HG03520 (cell line): ENCODE measurements at regions not wholly inside any gene's neighbourhood (a gene's known extent, or its start where the extent isn't known, plus 50 kb on each side); places are given as distances from the start of the nearest gene placed in this dataset.
"Not testable (repeated sequence)": the region's sequence is repeated elsewhere in the genome, so short reads cannot be mapped to it uniquely, and the experiment has no call there.

ENCODE experiments used
- ATAC-seq: cut with Tn5 transposase; IDR thresholded peaks from one replicate; pipeline ENCODE4 v1.9.1; 2021; ENCODE audit warnings: mild to moderate bottlenecking, moderate library complexity; ENCODE audit not compliant: unreplicated experiment

DNA sequence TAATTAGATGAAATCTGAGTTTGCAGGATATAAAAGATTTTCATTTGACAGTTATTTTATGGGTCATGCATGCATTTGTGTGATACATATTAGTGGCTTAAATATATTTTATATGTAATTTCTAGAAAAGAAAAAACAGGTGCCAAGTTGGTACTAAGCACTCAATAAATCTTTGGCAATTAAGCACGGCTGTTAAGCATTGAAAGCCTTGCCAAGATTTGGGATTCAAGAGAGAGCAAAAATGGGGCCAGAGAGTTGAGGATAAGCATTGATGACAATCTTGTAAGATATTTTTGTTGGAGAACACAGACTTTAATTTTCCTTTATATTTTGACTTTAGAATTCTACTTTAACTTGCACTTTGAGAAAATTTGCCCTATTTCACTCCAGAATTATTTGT, 249.8 kb upstream of the MAD2L1 start:
- ATAC-seq: no peak

DNA sequence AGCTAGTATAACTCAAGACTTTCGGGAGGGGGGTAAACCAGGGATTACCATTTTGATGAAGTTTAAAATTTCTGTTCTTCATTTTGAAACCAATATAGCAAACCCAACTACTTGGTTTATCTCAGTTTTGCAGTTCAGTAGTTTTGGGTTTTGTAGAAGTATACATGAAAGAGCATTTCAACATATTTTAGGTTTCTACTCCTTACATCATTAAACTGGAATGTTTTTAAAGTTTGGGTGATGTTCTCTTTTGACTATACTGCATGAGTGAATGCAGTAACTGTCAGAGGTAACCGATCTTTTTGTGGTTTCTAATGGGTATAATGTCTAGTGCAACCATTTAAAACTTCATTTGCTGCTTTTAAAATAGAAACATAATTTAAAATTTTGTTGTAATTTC, 248.3 kb upstream of the MAD2L1 start:
- no peak for ATAC-seq

- no peak for ATAC-seq
Measured at GRCh38 chr4:120304801-120305200, 238.2 kb upstream of the MAD2L1 start.

GRCh38 chr4:120299631-120300030, 233.0 kb upstream of the MAD2L1 start:
- ATAC-seq: no peak

DNA sequence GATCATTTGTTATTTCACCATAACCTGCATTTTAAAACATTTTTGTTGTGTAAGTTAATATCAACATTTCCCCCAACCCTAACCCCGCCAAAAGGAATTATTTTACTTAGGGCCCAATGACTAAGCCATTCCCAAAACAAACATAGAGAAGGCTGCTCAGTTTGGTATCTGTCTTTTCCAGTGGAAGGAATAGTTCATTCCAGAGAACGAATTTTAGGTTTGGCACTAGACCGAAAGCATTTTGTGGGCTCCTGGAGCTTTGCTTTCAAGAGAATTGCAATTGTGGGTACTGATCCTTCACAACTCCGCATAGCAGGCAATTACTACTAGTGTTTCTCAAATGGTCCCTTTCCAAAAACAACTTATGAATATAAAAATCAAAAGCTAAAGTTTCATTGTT, 226.7 kb upstream of the MAD2L1 start:
- no peak for ATAC-seq

GRCh38 chr4:120291541-120291940, 224.9 kb upstream of the MAD2L1 start:
- ATAC-seq: no peak

- ATAC-seq: no peak
Measured at GRCh38 chr4:120290553-120290952, 223.9 kb upstream of the MAD2L1 start.

GRCh38 chr4:120286813-120287212, 220.2 kb upstream of the MAD2L1 start:
- no peak for ATAC-seq

GRCh38 chr4:120281581-120281980, 214.9 kb upstream of the MAD2L1 start:
- ATAC-seq: no peak

GRCh38 chr4:120277391-120277790, 210.7 kb upstream of the MAD2L1 start:
- no peak for ATAC-seq

GRCh38 chr4:120266602-120267001, 200.0 kb upstream of the MAD2L1 start:
- ATAC-seq: no peak

GRCh38 chr4:120263618-120264017, 197.0 kb upstream of the MAD2L1 start:
- ATAC-seq: no peak

- no peak for ATAC-seq
Measured at GRCh38 chr4:120261117-120261516, 194.5 kb upstream of the MAD2L1 start.

GRCh38 chr4:120256112-120256775, 189.6 kb upstream of the MAD2L1 start:
- ATAC-seq: not testable (repeated sequence)

DNA sequence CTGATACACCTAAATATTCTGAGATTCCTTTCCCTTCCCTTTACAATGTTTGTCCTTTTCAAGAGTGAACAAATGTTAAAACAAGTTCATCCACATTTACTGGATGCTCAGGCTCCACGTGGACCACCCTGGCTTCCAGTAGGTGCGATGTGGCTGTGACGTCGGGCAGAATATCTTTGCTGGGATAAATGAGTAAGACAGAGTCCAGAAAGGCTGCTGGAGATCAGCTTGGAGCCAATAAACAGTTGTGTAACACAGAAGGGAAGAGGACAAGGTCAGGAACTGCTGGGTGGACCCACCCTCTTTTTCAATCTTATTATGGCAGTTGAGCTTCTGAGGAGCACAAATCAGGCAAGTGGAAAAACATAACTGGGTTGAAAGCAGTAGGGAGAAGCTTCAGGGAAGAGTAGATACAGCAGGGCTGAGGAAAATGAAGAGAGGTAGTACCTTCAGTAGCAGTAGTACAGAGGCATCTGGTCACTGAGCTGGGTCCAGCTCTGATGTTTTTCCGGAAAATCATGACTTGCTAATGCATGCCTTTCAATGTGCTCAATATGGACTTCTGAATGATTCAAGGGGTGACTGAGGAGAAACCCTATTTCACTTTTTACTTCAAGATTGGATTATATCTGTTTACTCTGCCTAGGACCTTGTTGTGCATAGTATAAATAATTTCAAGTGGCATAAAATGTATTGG, 171.8 kb upstream of the MAD2L1 start:
- ATAC-seq: no peak

DNA sequence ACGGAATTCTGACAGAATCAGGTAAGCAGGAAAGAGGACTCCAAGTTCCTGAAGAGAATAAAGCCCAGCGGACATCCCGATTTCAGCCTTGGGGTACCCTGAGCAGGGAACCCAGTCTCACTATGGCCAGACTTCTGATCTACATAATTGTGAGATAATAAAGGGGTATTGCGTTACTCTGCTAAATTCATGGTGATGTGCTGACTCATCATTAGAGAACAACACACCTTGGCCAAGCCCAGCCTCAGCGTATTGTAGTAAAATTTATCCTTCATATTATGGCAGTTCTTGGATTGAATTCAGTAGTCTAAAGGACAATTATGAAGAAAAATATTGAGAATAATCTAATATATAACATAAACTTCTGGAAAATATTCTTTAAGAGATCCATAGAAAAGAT, 170.2 kb upstream of the MAD2L1 start:
- ATAC-seq: no peak

- no peak for ATAC-seq
Measured at GRCh38 chr4:120232050-120232449, 165.4 kb upstream of the MAD2L1 start.

DNA sequence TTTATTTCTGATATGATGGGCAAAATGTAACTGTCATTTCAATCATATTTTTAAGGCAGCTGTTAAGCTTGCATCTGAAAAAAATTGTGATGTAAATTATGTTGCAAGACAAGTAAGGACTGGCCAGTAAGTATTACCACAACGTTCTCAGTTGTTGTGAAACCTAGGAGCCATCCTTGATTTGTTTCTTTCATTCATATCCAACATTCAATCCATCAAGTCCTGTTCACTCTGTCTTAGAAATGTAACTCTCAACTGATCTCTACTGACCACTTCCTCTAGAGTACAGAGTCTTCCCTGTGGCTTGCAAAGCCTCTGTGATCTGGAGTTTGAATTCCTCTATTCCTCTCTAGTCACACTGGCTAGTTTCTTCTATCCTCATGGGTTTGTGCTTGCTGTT, 161.4 kb upstream of the MAD2L1 start:
- no peak for ATAC-seq

DNA sequence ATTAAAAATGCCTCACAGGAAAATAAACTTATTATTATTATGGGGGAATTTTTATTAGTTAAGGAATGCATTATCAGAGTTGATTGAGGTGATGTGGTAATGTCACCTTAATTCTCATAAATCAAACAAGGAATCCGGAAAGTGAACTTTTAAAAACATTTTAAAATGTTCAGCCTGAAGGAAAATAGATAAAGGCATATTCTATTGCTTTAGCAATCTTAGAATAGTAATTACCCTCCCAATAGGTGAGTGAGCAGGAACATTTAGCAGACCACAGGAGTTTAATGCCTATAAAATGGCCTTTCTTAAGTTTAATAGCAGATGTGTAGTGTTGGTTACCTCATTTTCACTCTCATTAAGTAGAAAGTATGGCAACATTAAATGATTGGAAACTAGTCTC, 160.9 kb upstream of the MAD2L1 start:
- ATAC-seq: no peak

- no peak for ATAC-seq
Measured at GRCh38 chr4:120225527-120225926, 158.9 kb upstream of the MAD2L1 start.

GRCh38 chr4:120218981-120219380, 152.3 kb upstream of the MAD2L1 start:
- ATAC-seq: no peak

- ATAC-seq: no peak
Measured at GRCh38 chr4:120215350-120215749, 148.7 kb upstream of the MAD2L1 start.
